ENCODE measurements at regions not wholly inside any gene's neighbourhood (a gene's known extent, or its start where the extent isn't known, plus 50 kb on each side); places are given as distances from the start of the nearest gene placed in this dataset.

GRCh38 chr1:143667730-143668129 is 304.1 kb downstream of the FAM72C start:
- TF ChIP-seq CTCF (IDR thresholded peaks at IDR 0.05) (no peak), POLR2A (IDR thresholded peaks at IDR 0.05) (no peak)

All from body of pancreas (tissue), 4 donors.